NT2/D1 (cell line): ENCODE measurements at regions not wholly inside any gene's neighbourhood (a gene's known extent, or its start where the extent isn't known, plus 50 kb on each side); places are given as distances from the start of the nearest gene placed in this dataset.

ENCODE experiments used
- SUZ12 ChIP-seq: IDR thresholded peaks from 2 replicates; pipeline ENCODE4 v1.6.1; 2011; ENCODE audit not compliant: insufficient read length, insufficient read depth; ENCODE audit errors: extremely low read depth
- YY1 ChIP-seq: IDR thresholded peaks from 2 replicates; pipeline ENCODE4 v1.6.1; 2011; ENCODE audit not compliant: insufficient read length, insufficient read depth
- ZNF274 ChIP-seq: IDR thresholded peaks from 2 replicates; pipeline ENCODE4 v1.6.1; 2011; ENCODE audit warnings: mild to moderate bottlenecking, low read depth, low read length

DNA sequence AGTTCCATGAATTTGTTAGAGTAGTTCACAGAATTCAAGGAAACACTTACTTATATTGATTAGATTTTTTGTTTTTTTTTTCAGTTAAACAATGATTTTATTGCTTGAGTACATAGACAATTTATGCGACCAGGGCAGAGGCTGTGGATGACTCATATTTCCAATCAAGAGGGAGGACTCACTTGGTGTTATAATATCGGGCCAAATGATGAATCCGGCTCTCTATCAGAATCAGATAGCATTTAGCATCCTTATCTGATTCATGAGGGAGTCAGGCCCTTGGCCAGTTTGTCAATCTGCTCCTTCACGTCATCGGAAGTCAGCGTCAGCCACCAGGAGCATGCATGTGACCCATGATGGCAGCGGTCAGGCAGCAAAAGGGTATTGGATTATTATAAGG, 82.3 kb upstream of the HUWE1 start:
- no peak for TF ChIP-seq YY1
- TF ChIP-seq ZNF274: no peak
- no peak for TF ChIP-seq SUZ12
